NCI-H2029 (cell line): ENCODE measurements at regions not wholly inside any gene's neighbourhood (a gene's known extent, or its start where the extent isn't known, plus 50 kb on each side); places are given as distances from the start of the nearest gene placed in this dataset.

Experiments
- DNase-seq: peaks from one replicate; lab custom pipeline; 2025; lab: John Stamatoyannopoulos, UW

GRCh38 chr19:28481674-28482073 is 731.3 kb downstream of the UQCRFS1 start:
- no peak for DNase-seq

DNA sequence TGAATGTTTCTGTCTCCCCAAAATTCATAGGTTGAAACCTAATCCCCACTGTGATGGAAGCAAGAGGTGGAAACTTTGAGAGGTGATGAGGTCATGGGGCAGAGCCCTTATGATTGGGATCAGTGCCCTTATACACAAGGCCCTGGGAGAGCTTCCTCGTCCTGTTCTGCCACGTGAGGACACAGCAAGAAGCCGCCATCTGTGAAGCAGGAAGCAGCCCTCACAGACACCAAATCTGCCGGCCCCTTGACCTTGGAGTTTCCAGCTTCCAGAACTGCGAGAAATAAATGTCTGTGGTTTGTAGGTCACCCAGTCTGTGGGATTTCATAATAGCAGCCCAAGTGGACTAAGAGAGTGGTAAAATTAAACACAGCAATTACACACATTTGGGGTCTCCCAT is 737.4 kb downstream of the UQCRFS1 start:
- no peak for DNase-seq

DNA sequence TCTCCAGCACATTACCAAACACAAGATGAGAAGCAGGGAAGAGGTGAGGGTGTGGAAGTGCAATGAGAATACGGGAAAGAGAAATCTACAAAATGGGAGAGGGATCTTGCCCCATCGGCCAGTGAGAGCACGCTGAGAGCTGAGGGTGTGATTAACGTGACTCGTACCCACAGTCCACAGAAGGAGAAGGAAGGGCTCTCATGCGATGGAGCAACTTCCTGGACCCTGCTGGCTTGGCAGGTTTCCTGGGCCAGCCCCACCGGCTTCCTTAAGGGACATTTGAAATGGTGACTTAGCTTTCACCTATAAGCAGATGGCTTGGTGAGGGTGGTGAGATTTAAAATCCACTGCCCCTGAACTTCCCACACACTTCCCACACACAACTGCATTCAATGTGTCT is 740.1 kb downstream of the UQCRFS1 start:
- no peak for DNase-seq

DNA sequence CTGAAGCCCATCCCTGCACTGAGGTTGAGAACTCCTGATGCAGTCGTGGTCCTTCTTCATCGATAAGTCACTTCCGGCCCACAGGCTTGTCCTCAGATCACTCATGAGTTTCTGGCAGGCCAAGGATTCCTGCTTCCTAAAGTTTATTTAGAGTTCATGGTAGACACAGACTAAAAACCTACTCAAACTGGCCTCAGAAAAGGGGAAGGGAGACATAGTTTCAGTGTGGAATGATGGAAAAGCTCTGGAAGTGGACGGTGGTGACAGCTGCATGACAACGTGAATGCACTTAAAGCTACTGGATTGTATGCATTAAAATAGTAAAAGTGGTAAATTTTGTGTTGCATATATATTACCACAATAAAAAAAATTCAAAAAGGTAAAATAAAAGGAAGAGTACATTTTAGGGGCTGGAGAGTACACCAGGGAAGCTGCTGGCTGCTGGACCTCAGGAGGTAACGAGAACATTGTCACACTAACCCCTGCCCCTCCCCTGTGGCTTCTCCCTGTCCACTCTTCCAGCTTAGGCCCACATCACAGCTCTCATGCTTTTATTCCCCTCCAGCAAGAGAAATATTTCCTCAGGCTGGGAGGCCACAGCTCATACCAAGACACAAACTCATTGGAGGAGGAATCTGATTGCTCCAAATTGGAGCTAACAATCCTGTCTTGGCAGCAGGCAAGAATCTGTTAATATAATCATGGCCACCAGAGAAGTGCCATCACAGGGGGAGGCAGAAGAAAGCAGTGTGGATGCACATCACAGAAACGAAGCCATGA is 741.0 kb downstream of the UQCRFS1 start:
- no peak for DNase-seq

- no peak for DNase-seq
Observed at GRCh38 chr19:28469544-28469943, 743.4 kb downstream of the UQCRFS1 start.

- no peak for DNase-seq
Observed at GRCh38 chr19:28468701-28469459, 744.1 kb downstream of the UQCRFS1 start.

DNA sequence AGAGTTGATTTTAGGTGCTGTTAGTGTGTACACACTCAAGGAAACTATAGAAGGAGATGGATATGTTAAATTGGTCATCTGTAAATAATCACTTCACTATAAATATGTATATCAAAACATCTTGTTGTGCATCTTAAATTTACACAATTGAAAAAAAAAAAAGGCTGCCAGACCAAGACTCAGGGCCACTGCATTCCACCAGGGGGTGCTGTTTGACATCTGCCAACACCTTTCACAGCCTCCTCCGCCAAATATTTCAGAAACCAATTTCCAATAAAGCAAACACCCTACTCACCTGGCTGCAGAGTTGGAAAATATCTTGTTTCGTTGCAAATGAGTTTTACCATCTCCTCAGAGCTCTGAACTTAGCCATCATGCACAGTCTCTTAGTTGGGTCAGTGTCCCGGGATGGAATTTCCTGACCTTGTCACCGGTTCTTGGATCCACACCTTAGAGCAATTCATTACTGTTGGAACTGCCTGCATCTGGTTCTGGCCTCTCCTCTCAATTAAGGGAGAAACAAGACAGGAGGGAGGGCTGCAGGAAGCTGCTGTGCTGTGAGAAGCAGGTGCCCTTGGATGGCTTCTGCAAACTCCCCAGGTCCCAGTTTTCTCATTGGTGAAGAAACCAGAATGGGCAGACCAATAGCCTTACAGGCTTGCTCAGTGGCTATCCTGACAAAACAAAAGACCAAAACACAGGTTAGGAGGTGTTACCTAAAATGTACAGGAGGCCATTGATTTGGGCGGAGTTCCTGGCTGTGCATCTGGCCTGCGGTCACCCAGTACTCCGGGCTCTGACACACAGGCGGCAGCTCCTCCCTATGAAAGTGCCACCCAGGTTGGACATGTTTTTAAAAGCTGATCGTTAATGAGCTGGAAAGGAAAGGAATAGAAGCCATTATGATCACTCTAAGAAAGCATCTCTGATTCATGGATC is 746.6 kb downstream of the UQCRFS1 start:
- peak; percentile 67 for DNase-seq

DNA sequence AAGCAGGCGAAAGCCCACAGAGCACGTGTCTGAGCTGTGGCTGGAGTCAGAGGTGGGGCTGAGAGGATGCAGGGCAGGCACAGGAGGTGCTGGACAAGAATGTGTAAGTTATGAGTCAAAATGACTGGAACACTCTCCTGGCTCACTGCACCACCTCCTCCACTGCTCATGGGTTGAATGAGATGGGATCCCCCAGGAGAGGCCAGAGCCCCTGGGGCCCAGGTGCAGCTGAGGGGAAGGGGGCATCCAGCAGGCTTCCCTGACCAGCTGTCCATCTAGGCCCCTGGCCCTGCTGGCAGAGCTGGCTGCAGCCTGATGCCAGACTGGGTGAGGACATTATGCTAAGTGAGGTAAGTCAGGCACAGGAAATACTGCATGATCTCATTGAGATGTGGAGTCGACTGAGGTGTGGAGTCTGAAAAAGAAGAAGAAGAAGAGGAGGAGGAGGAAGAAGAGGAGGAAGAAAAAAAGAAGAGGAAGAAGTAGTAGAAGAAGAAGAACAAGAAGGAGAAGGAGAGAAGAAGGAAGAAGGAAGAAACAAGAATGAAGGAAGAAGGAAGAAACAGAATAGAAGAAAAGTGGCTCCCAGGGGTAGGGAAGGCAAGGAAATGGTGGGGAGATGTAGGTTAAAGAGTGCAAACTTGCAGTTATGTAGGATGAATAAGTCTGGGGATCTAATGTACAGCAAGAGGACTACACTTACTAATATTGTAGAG is 747.4 kb downstream of the UQCRFS1 start:
- no peak for DNase-seq

- no peak for DNase-seq
Observed at GRCh38 chr19:28463493-28464053, 749.4 kb downstream of the UQCRFS1 start.

DNA sequence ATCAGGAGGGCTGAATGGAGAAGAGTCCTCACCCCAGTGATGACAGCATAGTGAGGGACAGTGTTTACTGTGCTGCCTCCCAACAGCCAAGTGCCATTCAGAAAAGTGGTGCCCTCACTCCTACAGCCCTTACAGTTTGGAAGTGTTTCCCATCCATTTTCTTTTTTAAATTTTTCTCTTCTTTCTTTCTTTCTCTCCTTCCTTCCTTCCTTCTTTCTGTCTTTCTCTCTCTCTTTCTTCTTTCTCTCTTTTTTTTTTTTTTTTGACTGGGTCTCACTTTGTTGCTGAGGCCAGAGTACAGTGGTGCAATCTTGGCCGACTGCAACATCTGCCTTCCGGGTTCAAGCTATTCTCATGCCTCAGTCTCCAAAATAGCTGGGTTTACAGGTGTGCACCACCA is 755.3 kb downstream of the UQCRFS1 start:
- no peak for DNase-seq

DNA sequence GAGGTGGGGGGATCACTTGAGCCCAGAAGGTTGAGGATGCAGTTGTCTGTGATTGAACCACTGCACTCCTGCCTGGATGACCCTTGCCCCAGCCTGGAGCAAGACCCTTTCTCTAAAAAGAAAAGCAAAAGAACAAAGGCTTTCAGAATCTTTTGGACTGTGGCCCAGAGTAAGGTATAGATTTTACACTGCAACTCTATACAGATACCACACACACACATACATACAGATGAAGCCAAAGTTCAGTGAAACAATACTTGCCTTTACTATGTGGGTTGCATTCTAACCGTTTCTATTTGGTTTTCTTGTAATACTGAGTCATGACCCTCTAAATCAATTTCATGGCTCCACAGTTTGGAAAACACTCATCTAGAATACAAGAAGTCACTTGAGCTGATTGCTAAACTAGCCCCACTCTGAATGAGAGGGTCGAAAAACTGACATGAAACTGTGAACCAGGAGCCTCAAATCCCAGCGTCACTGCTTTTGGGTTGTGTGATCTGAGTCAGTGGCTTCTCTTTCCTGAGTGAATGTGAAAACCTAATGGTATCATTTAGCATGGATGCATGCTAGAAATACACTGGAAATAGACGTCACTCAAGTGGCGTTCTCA is 756.1 kb downstream of the UQCRFS1 start:
- DNase-seq, result no peak

GRCh38 chr19:28456252-28456651 is 756.7 kb downstream of the UQCRFS1 start:
- DNase-seq, result no peak

GRCh38 chr19:28454083-28454482 is 758.9 kb downstream of the UQCRFS1 start:
- DNase-seq, result no peak

GRCh38 chr19:28453420-28453819 is 759.5 kb downstream of the UQCRFS1 start:
- DNase-seq, result no peak

DNA sequence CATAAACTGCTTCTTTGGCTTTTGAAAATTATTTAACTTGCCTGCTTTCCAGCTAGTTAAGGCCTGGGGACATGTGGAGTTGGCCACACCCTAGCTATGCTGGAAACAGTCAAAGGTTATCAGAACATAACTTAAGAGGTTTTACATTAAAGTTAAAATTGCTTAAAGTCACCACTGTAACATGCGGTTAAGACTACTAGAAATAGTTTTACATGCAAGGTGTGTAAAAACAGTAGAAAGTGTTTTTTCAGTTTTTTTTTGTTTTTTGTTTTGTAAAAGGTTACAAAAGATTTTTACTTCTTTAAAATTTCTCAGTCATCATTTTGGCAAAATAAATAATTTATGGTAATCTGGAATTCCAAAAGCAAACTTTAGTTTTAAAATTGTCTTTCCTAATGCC is 763.1 kb downstream of the UQCRFS1 start:
- no peak for DNase-seq

DNA sequence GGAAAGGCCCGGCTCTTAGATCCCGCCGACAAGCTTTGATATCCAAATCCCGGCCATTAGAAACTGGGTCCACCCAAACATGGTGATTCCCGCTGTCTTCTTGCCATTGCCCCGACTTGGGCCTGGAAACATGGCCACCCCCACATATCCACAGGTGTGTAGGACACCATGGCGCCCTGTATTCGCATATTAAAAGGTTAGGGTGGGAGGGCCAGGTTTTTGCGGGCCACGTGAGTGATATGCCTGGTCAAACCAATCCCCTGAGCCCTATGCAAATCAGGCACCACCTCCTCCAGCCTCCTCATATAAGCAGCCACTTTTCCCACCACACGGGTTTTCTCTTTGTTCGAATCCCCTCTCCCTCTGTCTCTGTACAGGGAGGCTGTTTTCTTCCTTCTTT is 766.4 kb downstream of the UQCRFS1 start:
- DNase-seq, result no peak

DNA sequence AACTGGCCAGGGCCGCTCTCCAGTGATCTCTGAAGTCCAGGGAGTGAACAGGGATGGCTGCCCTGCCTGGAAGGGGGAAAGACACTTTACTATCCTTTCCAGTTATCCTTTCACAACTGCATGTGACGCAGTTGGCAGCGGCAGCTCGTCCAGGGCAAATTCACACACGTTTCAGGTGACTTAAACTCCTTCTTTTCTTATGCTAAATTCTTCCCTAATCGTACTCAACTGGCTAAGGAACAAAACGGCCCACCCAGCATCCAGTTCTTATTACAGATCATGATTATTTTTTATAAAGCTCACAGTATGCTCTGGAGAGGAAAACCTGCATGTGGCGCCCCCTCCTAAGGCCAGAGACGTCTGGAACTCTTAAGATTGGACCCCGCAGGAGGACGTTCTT is 767.1 kb downstream of the UQCRFS1 start:
- no peak for DNase-seq

DNA sequence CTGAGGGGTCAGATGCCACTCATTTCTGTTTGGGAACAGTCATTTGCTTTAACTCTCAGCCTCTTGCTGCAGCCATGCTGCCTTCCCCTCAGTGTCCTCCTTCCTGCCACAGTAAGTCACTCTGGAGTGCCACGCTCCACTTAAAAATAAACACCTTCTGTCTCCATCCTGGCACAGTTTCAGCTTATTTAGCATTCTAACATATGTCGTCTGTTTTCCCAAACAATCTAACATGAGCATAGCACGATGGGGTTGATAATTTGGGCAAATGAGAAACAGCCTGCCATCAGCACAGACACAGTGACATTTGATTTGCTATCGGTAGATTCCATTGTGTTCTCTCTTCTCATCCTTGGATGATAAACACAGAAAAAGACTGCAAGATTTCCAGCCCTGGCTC is 768.6 kb downstream of the UQCRFS1 start:
- DNase-seq, result no peak

GRCh38 chr19:28443361-28443760 is 769.6 kb downstream of the UQCRFS1 start:
- DNase-seq, result no peak

- peak; percentile 91 for DNase-seq
Observed at GRCh38 chr19:28437390-28438346, 775.3 kb downstream of the UQCRFS1 start.
